ENCODE measurements at regions not wholly inside any gene's neighbourhood (a gene's known extent, or its start where the extent isn't known, plus 50 kb on each side); places are given as distances from the start of the nearest gene placed in this dataset.
"Not testable (repeated sequence)": the region's sequence is repeated elsewhere in the genome, so short reads cannot be mapped to it uniquely, and the experiment has no call there.

- H3K9me3 ChIP-seq, result no peaks in the 10 kb centered on the region
- H3K4me1 ChIP-seq, result no peaks in the 10 kb centered on the region
- no peak for TF ChIP-seq CTCF (IDR thresholded peaks at IDR 0.05)
- H3K27me3 ChIP-seq (ENCODE audit: low read depth), result no peaks in the 10 kb centered on the region
- ATAC-seq (no peak), DNase-seq (no peak)
- intact Hi-C loops (cut with DNase I), result no loop called here
- H3K27ac ChIP-seq, result no peak overlapping the region
- no peaks in the 10 kb centered on the region for H3K36me3 ChIP-seq
- no peak overlapping the region for H3K4me3 ChIP-seq
Observed at GRCh38 chr7:41399171-41399570, 303.7 kb downstream of the INHBA start.

GRCh38 chr7:41391818-41392217, 311.1 kb downstream of the INHBA start:
- H3K4me1 ChIP-seq, result no peaks in the 10 kb centered on the region
- no peaks in the 10 kb centered on the region for H3K36me3 ChIP-seq
- no peak for ATAC-seq
- no peaks in the 10 kb centered on the region for H3K9me3 ChIP-seq
- TF ChIP-seq CTCF (IDR thresholded peaks at IDR 0.05), result no peak
- H3K27me3 ChIP-seq (ENCODE audit: low read depth), result no peaks in the 10 kb centered on the region
- no peak overlapping the region for H3K27ac ChIP-seq
- intact Hi-C loops (cut with DNase I), result no loop called here
- H3K4me3 ChIP-seq, result no peak overlapping the region
- DNase-seq, result no peak

GRCh38 chr7:41388933-41389332, 314.0 kb downstream of the INHBA start:
- ATAC-seq; intact Hi-C loops (cut with DNase I); DNase-seq; H3K9me3 ChIP-seq; H3K4me1 ChIP-seq; H3K36me3 ChIP-seq; H3K27ac ChIP-seq; H3K27me3 ChIP-seq (ENCODE audit: low read depth); H3K4me3 ChIP-seq: not testable (repeated sequence)

GRCh38 chr7:41385996-41386395, 316.9 kb downstream of the INHBA start:
- no peaks in the 10 kb centered on the region for H3K9me3 ChIP-seq
- no peaks in the 10 kb centered on the region for H3K36me3 ChIP-seq
- DNase-seq (no peak), ATAC-seq (no peak)
- no peak overlapping the region for H3K27ac ChIP-seq
- H3K4me3 ChIP-seq, result no peak overlapping the region
- no peaks in the 10 kb centered on the region for H3K27me3 ChIP-seq (ENCODE audit: low read depth)
- TF ChIP-seq CTCF (IDR thresholded peaks at IDR 0.05), result no peak
- intact Hi-C loops (cut with DNase I), result no loop called here
- H3K4me1 ChIP-seq, result no peaks in the 10 kb centered on the region

GRCh38 chr7:41384418-41384817, 318.5 kb downstream of the INHBA start:
- Histone ChIP-seq H3K27ac (no peak overlapping the region), H3K9me3 (no peaks in the 10 kb centered on the region), H3K4me1 (no peaks in the 10 kb centered on the region), H3K27me3 (ENCODE audit: low read depth) (no peaks in the 10 kb centered on the region), H3K4me3 (no peak overlapping the region), H3K36me3 (no peaks in the 10 kb centered on the region)
- intact Hi-C loops (cut with DNase I), result no loop called here
- DNase-seq (no peak), ATAC-seq (no peak)
- no peak for TF ChIP-seq CTCF (IDR thresholded peaks at IDR 0.05)

- H3K4me1 ChIP-seq, result no peaks in the 10 kb centered on the region
- DNase-seq (no peak), ATAC-seq (peak; percentile 36 to 45)
- no peak overlapping the region for H3K27ac ChIP-seq
- no peaks in the 10 kb centered on the region for H3K9me3 ChIP-seq
- no peaks in the 10 kb centered on the region for H3K36me3 ChIP-seq
- no peak for TF ChIP-seq CTCF (IDR thresholded peaks at IDR 0.05)
- H3K4me3 ChIP-seq, result no peak overlapping the region
- intact Hi-C loops (cut with DNase I), result no loop called here
- H3K27me3 ChIP-seq (ENCODE audit: low read depth), result no peaks in the 10 kb centered on the region
Observed at GRCh38 chr7:41383596-41383995, 319.3 kb downstream of the INHBA start.
